A673 (cell line): ENCODE measurements at regions not wholly inside any gene's neighbourhood (a gene's known extent, or its start where the extent isn't known, plus 50 kb on each side); places are given as distances from the start of the nearest gene placed in this dataset.

Experiments used
- CTCF ChIP-seq: fragments of 300-800, 200-600 bp; sonication (generic); conservative IDR thresholded peaks from 2 replicates; pipeline ENCODE4 v1.5.1; 2017; ENCODE audit warnings: low read depth, mild to moderate bottlenecking, antibody characterized with exemption, low read length, moderate library complexity, mixed read lengths
- EZH2 ChIP-seq: fragments of 200-600 bp; sonication (generic); IDR thresholded peaks from 2 replicates; pipeline ENCODE4 v1.6.1; 2017; ENCODE audit warnings: borderline replicate concordance, low read depth, mild to moderate bottlenecking, mixed read lengths, antibody characterized with exemption, low read length; ENCODE audit not compliant: poor library complexity, severe bottlenecking

DNA sequence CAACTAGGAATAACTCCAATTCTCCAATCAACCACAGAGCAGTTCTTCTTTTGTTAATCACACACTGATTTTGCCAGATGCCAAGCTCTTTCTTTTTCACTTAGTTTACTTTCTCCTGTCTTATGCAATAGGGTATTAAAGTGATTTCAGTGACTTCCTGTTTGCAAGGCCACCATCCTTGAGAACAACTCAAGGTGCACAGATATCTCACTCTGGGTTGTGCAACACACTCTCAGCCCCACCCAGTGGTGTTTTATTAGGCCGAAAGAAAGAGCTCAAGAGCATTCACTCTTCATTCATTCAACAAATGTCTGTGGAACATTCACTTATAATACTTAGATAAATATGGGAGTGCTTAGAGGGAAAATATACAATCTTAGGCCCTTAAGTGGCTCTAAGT, 352.5 kb downstream of the ZNF326 start:
- no peak for TF ChIP-seq CTCF
- TF ChIP-seq EZH2 = no peak
